GM18502 (cell line): ENCODE measurements at regions not wholly inside any gene's neighbourhood (a gene's known extent, or its start where the extent isn't known, plus 50 kb on each side); places are given as distances from the start of the nearest gene placed in this dataset.

ENCODE experiments used
- ATAC-seq: cut with Tn5 transposase; IDR thresholded peaks from one replicate; pipeline ENCODE4 v1.9.1; 2021; ENCODE audit warnings: mild to moderate bottlenecking; ENCODE audit not compliant: unreplicated experiment, poor library complexity

DNA sequence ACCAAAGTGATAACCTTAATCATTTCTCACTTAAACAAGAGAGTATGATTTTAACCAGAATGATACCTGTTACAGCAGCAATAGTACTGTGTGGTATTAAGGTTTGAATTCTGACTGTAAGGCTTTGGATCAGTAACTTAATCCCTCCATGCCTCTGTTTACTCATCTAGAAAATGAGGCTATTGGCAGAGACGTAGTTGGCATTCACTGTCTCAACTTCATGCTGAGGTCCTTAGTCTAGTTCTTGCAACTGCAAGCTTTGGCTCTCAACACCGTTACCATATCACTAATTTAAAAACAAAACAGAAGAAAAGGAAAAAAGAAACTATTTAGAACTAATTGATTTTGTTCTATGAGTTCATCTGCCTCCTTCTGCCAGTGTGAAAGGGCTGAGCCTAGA, 875.4 kb downstream of the MCTP2 start:
- ATAC-seq, result no peak

DNA sequence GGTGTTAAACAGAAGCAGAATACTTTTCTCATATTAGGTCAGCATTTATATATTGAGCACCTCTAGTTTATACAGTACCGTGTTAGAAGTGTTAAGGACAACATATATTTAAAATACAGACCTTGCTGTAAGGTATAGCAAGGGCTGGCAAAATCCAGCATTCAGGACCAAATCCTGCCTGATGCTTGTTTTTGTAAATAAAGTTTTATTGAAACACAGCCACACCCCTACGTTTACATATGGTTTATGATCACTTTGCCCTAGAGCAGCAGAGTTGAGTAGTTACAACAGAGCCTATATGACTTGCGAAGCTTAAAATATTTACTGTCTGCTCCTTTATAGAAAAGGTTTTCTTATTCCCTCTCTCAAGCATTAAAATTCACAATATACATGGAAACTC, 877.3 kb downstream of the MCTP2 start:
- no peak for ATAC-seq

- ATAC-seq, result no peak
These were observed 880.6 kb downstream of the MCTP2 start for GRCh38 chr15:95111969-95112368.

DNA sequence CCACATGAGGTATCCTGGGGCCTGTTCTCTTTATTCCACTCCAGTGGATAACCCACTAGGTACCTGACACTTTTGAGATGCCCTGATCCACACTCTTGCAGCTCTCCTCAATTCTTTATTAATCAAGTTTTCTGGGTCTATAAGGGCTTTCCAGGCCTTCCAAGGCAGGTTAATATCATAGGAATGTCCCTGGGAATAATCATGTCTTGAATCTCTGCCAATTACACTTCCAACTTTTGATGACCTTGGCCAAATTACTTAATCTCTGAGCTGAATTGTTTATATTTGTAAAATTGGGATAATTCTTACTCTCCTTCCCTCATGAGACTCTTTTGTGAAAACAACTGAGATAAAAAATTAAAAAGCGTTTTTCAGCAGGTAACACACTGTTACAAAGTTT, 881.7 kb downstream of the MCTP2 start:
- no peak for ATAC-seq

DNA sequence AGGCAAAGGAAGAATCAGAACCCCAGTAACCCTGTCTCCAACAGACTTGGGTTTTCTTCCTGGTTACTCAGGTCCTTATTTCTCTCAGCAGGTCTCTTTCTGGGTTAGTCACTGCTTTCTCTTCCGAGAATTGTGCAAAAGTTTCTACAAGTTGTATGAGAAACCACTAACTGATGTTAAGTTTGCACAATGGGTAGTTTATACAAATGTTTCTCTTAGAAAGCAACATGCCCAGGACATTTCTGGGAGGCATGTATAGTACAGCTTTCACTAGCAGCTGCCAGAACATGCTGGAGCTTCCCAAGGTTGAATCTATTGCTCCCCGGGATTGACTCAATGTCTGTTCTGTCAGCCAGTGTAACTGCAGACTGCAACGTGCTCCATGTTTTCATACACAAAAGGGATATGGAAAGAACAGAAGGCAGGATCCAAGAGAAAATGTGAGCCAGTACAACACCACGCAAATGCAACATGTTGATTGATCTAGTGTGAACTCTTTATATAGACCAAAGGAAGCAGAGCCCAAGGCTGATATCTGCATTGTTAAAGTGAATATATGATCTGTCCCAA, 887.8 kb downstream of the MCTP2 start:
- no peak for ATAC-seq

GRCh38 chr15:95120595-95120994, 889.2 kb downstream of the MCTP2 start:
- no peak for ATAC-seq

DNA sequence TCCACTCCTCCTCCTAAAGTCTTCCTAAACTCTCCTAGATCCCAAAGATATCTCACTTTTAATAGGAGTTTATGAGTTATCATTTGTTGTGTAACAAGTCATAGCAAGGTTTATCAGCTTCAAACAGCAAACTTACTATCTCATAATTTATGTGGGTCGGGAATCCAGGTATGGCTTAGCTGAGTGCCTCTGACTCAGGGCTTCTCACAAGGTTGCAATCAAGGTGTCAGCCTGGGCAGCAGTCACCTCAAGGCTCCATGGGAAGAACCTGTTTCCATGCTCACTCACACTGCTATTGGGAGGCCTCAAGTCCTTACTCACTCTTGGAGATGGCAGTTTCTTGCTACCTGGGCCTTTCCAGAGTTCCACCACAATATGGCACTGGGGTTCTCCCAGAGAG, 889.8 kb downstream of the MCTP2 start:
- no peak for ATAC-seq

DNA sequence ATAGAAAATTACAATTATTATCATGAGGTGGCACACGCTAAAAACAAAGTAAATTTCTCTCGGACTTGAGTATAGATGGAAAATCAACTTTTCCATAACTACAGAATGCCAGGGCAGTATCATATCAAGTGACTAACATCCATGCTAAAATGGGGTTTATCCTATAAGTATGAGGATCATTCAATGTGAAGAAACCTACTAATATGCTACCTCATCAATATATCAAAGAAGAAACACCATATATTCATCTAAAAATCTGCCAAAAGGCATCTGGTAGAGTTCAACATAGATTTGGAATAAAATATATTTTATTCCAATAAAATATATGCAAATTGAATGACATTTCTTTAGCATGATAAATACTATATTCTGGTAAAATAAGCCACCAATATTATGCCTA, 894.4 kb downstream of the MCTP2 start:
- ATAC-seq, result no peak

- no peak for ATAC-seq
These were observed 896.0 kb downstream of the MCTP2 start for GRCh38 chr15:95127356-95127755.

- no peak for ATAC-seq
These were observed 898.2 kb downstream of the MCTP2 start for GRCh38 chr15:95129574-95129973.

- ATAC-seq, result no peak
These were observed 899.8 kb downstream of the MCTP2 start for GRCh38 chr15:95131131-95131556.

DNA sequence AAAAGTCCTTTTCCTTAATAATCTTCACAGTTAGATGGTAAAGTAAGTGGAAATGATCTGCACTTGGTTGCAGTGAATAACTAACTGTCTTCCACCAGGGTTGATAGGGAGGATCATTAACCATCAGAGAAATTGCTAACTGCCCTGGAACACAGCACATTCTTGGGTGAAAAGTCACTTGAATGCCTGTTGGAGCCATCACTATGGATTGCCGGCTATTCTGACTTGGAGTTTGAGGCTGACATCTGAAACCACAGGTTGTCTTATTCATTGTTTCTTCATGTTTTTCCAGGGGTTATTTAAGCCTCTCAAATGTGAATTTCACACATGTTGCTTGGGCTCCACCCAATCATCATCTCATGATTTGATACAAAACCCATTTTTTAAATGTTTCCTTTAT, 901.4 kb downstream of the MCTP2 start:
- ATAC-seq, result no peak

- no peak for ATAC-seq
These were observed 903.2 kb downstream of the MCTP2 start for GRCh38 chr15:95134431-95135110.

- no peak for ATAC-seq
These were observed 907.4 kb downstream of the MCTP2 start for GRCh38 chr15:95138604-95139270.

DNA sequence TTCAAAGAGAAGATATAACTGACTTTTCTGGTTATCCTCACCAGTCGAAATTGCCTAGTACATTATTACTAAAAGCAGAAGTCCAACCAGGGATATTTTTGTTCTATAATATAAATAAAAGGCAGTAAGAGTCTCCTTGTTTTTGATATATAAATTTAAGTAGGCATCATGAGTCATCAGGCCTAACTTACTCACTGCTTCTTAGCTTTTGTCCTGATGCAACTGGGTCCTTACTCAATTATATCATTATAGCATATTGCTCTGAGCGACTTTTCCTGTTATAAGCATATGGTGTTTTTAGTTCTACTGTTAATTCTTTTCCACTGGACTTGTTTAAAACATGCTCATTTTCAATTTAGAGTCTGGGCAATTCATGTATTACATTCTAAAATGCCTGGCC, 910.1 kb downstream of the MCTP2 start:
- no peak for ATAC-seq

DNA sequence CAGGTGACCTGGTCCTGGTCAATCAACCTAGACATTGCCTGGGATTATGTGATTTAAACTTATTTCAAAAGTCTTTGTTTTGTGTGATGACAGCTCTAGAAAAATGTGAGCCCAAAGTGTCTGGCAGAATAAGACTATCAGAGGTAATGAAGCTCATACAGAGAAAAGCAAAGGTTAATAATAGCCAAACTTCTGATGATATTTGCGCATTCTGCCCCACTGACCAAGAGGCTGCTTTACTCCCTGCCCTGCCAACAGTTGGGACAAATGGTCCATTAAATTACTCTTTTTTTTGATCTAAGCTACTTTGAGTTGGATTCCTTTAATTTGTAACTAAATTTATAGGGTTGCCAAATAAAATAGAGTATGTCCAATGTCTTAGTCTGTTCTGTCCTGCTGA, 911.2 kb downstream of the MCTP2 start:
- ATAC-seq, result no peak

- no peak for ATAC-seq
These were observed 915.1 kb downstream of the MCTP2 start for GRCh38 chr15:95146481-95146880.

DNA sequence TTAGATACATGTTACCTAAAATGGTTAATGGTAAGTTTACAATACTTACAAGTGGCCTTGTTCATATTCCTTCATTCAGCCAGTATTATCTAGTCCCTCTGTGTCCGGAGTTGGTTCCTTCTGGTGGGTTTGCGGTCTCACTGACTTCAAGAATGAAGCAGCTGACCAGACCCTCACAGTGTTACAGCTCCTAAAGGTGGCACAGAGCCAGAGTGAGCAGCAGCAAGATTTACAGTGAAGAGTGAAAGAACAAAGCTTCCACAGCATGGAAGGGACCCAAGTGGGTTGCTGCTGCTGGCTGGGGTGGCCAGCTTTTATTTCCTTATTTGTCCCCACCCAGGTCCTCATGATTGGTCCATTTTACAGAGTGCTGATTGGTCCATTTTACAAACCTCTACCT, 916.8 kb downstream of the MCTP2 start:
- ATAC-seq, result no peak

DNA sequence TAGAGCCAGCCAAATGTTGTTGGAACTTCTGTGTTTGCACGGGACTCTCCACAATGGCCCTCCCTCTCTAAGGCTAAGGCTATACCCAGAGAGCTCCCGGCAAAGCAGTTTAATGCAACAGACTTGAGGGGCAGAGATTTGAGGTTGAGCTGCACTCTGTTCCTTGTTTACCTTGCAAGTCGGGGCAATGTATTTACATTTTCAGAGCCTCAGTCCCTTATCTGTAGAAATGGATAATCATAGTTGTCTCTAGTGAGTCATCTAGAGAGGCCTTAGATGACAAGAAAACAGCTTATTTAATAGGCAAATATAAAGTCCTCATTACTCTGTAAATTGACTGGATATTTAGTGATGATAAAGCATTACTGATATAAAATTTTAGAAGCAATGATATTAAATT, 917.7 kb downstream of the MCTP2 start:
- ATAC-seq, result no peak

DNA sequence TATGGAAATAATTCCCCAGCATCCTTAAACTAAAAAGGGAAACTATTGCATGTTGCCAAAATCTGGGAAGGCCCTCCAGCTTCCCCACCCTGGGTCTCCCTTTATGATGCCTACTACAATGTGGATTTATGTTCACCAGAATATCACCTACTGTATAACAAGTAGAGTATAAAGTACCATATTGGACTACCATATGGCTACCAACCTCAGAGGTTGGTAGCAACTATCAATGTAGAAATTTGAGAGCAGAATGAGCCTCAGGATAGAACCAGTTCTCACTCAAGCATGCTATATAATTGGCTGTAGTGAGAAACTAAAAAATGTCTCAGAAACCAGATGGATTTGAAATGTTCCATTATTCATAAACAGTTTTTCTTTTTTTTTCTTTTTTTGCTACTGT, 918.4 kb downstream of the MCTP2 start:
- ATAC-seq, result no peak

DNA sequence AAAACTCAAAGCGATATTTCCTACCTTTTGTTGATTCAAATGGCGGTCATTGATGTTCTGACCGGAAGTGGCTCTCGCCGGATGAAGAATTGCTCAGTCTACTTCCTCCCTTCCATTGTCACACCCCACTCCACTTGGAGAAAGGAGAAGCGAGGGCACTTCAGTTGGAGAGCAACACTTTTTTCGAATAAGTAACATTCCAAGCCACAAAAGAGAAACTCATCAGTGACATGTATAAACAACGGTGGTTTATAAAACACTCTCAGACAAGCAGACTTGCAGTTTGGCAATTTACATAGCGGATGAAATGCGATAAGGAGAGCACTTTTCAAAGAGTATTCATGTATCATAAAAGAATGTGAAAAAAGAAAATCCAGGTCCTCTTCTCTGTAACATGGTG, 919.1 kb downstream of the MCTP2 start:
- no peak for ATAC-seq

- ATAC-seq, result no peak
These were observed 921.4 kb downstream of the MCTP2 start for GRCh38 chr15:95152741-95153140.
